IPS-NIHi7 (cell line): ENCODE measurements at regions not wholly inside any gene's neighbourhood (a gene's known extent, or its start where the extent isn't known, plus 50 kb on each side); places are given as distances from the start of the nearest gene placed in this dataset.

Experiments
- DNase-seq: peaks from one replicate; pipeline ENCODE4 v3.0.0; 2012; ENCODE audit warnings: mixed read lengths; ENCODE audit errors: extremely low spot score

DNA sequence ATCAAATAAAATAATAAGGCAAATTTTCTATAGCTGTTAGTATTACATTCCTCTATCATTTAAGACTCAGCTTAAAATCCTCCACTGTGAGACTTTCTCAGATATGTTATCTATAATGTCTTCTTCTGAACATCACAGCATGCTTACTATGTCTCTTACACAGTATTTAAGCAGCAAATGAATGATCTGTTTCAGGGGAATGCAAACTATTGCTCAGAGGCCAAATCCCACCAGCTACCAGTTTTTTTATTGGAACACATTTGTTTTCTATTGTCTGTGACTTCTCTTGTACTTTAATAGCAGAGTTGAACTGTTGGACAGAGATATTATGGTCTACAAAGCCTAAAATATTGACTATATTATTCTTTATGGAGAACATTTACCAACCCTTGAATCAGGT is 59.6 kb downstream of the C3orf38 start:
- no peak for DNase-seq

DNA sequence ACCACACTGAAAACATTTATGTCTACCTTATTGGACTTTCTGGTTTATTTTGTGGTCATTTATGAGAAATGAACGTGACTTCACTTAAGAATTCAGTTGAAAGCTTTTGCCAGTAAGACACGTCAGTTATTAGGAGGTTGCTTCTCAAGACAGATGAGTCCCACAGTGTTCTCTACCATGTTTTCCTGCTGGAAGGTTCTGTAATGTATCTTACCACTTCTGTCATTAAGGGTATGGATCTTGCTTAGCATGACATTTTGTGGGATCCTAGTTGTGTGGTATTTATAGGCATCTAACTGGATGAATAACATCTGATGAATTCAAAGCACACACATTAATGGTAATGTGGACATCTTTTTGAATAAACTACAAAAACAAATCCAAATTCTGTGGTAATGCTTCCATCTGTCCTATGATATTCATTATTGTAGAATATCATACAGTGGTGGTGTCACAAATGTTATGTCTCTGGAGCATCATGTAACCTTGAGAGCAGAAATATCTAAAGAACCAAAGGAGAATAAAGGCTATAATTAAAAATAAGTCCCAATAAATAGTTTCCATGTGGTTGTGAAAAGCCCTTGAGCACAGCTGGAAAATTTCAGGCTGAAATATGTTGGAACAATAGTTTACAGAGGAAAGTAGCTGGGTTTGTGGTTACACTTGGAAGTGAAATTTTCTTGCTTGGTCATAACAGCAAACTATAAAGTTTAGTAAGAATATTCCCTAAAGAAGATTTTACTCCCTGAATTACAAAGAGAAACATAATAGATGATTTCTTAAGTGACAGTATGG is 61.5 kb downstream of the C3orf38 start:
- DNase-seq, result no peak

DNA sequence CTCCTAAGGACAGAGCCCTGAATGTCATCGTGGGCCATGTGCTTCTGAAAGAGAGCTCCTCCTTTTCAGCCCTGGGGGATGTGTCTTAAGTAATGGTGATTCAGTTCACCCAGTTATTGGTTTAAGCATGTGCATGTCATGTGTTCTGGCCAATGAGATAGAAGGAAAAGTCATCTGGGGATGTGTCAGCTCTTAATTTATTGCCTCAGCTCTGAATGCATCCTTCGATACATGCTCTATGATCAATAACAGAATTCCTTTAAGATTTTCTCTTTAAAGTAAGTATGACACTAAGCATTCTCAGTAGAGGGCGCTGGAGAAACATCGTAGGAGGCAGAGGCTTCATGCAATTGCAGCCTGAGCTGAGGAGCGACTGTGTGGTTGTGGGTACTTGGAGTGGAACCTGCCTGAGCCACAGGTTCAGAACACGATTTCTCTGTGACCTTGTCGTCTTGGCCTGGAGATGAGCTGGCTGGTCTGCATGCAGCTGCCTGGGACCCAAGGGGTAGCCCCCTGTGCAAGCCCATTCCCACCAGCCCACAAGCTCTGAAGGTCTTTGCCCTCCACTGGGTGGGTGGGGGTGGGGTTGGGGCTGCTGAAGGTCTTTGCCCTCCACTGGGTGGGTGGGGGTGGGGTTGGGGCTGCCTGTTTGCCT is 69.5 kb downstream of the C3orf38 start:
- peak; percentile 83 for DNase-seq

DNA sequence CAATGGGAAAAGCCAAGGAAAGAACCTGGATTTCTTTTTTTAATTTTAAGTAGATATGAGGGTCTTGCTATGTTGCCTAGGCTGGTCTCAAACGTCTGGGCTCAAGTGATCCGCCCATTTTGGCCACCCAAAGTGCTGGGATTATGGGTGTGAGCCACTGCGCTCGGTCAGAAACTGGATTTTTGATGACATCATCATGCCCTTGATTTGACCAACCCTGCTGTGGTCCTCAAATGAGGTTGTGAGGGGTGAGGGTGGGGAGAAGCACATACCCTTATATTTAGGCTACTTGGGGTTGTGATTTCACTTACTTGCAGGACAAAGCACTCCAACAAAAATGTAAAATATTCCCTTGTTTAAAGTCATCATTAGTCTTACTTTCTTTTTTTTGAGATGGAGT is 70.4 kb downstream of the C3orf38 start:
- no peak for DNase-seq

DNA sequence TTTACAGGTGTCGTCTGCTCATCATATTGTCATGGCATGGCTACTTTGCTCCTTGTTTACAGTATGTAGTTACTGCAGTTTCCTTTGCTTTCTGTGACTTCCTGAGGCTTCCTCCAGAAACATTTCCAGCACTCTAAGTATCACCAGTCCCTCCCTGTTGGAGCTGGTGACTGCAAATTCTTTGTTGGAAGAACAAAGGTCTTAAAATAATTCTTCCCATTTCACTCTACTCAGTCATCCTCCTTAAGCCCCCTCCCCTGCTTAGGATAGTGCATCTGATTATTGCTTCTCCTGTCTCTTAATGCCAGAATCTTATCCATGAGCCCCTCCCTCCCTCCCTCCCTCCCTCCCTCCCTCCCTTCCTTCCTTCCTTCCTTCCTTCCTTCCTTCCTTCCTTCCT is 72.0 kb downstream of the C3orf38 start:
- no peak for DNase-seq

DNA sequence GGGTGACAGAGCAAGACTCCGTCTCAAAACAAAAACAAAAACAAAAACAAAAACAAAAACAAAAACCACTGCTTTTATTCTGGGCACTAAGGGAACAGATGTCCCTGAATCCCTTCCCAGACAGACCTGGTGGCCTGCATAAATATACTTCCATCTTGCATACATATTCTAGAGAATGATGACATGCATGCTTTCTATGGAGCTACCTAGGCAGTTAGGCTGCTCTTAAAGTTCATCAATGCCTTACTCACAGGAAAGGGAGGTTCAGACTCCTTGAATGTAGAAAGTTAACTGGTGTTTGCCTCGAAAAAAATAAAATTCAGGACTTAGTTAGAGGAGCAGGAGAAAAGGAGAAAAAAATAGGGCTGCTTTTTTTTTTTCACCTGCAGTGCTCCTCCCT is 72.6 kb downstream of the C3orf38 start:
- no peak for DNase-seq

DNA sequence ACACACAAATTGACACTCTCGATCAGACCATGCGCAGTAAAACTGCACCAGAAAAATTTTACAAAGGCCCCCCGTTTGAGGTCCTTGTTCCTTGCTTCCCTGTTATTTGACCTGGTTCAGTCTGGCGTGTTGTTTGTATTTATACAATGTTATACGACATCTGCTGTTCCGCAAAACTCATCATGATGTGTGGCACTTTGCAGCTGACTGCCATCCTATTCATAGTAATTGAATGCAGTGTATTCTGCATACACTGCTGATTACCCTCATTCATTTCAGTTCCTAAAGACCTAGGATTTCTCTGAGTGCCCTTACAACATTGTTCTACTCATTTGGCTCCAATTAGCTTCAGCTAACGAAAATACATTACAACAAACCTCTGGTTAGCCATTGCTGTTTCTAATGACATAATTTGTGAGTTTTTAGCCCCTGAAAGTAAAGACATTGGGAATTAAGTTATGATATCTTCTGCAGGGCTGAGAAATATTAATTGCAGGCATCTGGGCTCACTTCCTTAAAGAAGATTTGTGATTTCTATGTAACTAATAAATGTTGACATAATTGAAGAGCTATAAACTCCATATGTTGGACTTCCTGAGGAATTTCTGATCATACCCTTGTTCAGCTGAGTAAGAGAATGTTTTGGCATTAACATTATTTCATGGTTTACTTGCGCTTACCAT is 75.7 kb downstream of the C3orf38 start:
- DNase-seq, result no peak

DNA sequence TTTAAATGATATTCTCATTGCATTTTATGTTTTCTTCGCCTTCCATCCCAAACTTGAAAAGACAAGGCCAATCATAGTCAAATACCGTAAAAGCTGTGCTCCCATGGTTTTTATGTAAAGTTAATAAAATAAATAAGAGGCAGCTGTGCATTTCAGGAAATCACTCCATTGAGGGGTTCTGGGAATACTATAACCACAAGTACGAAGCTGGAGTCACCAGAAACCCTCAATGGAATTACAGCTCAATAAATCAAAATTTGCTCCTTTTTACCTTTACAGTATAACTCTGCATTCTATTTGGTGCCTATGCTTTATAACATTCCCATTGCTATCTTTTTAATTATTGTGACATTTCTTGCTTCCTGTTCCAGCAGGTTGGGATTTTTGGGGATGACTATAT is 77.2 kb downstream of the C3orf38 start:
- no peak for DNase-seq

DNA sequence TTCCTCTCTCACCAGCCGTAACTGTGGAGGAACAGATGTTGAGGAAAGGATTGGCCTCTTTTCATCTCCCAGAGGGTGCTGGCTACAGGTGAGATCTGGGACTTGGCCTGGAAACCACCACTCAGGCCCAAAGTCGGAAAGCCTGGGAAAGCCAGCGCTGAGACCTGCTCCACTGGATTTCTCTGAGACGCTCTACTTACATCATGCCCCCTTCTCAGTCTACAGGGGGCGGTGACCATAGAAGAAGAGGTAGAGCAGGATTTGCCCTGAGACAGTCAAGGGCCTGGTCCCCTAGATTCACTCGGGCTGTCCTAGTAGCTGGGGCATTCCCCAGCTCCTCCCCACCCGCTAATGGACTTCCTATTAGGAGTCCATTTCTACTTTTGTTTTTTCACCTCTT is 80.9 kb downstream of the C3orf38 start:
- DNase-seq, result no peak

DNA sequence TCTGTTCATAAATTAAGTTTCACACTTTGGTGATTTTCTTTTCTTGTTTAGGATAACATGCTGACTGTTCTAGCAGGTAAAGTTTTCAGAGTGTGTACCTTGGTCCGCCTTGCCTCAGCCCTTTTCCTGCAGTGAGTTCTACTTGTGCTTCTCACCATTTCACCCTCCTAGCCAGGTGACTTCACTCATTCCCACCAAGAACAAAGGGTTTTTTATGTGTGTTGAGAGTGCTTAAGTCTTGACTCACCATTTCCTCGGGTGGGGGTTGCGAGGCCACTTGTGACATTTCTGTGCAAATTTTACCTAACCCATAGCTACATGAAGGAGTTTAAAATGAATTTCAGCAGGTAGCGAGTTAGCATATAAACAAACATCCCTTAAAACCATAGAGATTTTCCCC is 81.4 kb downstream of the C3orf38 start:
- DNase-seq, result peak; percentile 17

DNA sequence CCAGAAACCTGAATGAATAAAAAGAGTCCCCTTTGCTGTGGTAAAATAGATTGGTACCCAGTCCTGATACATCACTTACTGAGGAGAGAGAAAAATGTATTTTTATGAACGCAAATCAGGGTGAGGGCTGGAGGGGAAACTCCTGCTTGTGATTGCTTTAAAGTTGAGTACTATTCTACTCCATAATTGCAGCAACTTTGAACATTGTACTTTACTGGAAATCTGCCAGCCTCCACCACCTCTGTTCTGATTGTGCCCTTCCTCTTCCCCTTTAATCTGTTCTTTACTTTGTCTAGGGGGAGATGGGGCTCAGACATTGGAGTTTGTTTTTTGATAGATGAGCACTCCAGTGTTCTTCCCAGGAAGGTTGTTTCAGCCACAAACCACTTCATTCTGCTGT is 81.9 kb downstream of the C3orf38 start:
- no peak for DNase-seq

DNA sequence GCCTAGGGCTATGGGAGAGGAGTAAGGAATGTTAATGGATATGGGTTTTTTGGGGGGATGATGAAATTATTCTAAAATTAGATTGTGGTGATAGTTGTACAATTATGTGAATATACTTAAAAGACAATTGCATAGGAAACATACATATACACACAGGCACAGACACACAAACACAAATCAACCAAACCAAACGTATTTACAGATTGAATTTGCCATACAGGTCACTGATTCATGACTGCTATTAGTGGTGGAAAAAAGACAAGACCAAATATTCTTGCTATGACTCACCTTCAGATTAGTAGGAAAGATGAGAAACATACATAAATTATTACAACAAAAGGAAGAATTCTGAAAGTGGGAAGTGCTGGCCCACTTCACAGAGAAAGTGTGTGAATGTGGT is 85.3 kb downstream of the C3orf38 start:
- no peak for DNase-seq

DNA sequence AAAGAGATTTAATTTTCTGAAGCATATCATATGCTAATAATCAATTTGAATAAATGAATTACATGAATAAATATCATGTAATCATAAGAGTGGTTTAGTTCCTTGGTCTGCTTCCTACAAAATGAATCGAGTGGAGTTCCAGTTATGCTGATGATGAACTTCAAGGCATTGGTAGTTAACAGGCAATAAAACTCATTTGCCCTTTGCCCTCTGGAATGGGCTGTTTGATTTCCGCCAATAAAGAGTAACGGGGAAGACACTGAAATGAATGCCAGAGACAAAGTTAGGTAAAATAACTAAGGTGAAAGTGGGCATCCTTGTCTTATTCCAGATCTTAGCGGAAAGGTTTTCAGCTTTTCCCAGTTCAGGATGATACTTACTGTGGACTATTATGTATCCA is 90.1 kb downstream of the C3orf38 start:
- DNase-seq, result no peak

DNA sequence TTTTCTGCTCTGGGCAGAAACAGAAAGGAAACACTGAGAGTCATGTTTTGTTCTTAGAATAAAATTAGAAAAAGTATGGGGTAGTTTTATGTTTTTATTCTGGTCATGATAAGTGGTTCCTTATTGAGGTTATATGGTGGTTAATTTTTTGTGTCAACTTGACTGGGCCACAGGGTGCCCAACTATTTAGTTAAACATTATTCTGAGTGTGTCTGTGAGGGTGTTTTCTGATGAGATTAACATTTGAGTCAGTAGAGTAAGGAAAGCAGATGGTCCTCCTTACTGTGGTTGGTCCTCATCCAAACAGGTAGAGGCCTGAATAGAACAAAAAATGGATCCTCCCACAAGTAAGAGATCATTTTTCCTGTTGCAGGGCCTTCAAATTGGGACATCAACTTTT is 98.9 kb downstream of the C3orf38 start:
- no peak for DNase-seq

DNA sequence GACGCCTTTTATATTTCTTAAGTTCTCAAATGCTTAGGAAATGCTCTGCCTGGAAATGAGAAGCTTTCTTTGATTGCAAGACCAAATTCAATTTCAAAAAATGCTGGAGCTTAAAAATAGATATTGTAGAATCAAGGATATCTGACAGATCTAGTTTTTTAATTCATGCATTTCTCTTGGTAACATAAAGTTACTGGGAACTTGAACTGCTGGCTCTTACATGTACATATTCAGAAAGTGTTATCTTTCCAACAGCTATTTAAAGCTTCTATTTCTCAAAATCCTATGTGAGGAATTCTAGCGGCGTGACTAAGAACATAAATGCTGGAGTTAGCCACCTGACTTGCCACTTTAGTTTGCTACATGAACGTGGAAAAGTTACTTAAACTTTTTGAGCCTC is 109.3 kb downstream of the C3orf38 start:
- DNase-seq, result no peak

DNA sequence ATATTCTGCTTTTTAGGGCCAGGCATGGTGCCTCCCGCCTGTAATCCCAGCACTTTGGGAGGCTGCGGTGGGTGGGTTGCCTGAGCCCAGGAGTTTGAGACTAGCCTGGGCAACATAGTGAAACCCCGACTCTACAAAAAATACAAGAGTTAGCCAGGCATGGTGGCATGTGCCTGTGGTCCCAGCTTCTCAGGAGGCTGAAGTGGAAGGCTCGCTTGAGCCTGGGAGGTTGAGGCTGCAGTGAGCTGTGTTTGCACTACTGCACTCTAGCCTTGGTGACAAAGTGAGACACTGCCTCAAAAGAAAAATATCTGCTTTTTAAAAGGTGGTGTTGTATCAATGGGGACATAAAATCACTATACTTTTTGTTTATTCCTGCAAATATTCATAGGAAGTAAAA is 112.8 kb downstream of the C3orf38 start:
- no peak for DNase-seq

DNA sequence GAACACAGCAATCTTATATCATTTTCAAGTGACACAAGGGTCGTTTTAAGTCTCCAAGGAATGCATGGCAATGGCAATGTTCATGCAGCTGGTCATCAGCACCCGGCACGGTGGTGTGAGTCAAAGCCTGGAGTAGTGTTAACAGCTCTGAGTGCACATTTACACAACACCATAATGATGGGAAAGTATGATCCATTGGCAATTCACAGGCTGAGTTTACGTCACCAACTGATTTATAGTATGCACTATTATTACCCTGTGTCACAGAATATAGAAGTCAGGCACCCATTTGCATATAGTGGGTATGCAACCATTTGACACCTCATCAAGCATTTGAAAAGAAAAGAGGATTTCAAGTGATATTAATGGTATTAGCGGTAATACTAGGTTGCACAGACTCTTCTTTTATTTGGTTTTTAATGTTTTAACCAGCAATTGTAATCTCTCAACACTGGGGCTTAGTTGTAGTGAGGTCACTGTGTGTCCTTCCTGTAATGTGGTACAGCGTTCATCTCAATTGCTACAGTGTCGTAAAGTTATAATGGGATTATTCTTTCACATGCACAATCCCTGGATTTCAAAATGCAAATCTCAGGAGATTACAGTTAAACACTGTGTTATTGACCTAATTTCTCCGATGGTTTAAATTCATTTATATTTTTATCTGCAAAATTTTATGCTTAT is 113.8 kb downstream of the C3orf38 start:
- no peak for DNase-seq

DNA sequence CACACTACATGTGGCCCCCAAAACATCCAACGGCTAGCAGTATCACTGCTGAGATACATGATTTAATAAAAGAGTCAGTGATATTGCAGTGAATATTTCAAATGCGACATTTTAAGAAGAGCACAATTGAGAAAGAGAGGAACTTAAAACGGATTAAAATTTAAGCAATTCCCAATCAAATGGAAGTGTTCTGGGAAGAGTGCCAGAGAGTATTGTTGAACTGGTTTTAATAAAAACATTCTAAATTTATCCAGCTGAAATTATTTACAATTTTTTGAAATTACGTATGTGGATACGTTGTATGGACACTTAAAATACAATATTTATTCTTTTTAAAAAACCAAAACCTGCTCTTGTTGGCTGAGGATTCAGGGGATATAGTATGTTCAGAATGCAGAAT is 117.7 kb downstream of the C3orf38 start:
- DNase-seq, result no peak

DNA sequence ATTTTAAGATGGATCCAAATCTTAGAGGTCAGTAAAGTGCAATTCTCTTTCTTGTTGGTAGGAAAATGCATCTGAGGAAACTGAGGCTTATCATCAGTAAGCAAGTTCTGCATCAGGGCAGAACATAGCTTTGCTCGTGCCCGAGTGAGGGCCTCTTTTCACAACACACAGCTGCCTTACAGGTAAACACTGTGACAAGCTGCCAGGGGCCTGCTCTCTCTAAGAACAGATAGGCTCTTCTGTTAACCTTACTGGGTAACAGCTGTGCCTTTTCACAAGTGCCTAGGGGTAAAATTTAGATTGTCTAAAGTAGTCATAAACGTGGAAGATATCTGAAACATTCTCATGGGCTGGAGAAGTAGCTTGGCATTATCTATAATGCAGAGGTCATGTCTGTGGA is 118.1 kb downstream of the C3orf38 start:
- DNase-seq, result no peak

DNA sequence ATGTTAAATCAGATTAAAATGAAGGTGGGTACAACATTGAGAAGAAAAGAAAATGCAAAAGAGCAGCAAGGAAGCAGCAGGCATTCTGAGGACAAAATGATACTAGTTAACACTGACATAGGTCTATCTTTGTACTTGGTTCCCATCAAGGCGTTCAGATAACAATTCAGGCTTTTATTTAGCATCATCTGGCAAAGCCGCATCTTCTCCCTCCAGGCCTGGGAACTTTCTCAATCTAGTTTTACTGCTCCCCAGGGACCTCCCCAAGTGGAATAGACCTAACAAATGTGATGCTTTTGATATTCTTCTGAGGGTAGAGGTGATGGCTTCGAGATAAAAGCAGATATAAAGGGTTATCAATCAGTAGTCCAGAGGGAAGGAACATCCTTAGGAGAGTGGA is 130.6 kb downstream of the C3orf38 start:
- no peak for DNase-seq

DNA sequence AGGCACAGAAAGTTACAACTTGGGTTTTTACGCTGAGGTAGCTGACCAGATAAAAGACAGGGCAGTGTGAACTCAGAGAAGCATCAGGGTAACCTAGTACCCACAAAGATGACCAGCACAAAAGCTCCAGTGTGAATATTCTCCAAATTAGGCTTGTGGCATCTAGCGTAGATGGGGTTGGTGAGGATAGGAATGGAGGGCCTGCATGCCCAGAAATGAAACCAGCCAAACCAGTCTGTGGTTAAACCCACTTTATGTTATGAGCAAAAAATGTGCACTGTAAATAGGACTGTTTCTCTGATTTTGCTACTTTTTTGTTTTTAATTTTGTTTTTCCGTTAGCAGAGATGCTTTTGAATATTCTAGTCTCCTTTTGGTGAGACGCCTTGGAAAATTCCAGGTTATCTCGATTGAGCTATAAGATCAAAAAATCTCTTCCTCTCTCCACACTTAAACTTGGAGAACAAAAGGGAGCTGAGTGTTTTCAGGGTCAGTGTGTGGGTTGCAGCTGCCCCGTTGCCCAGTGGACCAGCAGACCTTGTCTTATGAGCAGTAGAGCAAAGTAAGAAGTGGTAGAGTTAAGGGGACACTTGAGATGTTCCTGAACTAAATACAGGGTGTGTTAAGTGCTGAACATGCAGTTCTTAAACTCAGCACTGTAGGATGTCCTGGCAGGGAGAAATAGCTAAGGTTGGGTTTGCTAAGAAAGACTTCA is 132.9 kb downstream of the C3orf38 start:
- no peak for DNase-seq

DNA sequence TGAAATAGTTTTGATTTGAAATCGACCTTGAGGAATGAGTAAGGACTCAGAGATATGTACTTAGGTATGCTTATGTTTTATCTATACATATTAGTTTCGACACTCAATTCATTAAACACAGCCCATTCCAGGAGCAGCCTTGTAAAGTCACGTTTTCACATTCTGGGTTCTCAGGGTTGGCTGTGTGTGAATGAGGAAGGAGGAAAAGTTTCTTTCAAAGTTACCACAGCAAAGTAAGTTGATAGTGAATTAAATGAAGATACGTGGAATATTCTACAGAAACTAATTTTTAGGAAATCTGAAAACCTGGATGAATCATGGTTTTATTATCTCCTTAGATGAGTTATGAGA is 133.5 kb downstream of the C3orf38 start:
- no peak for DNase-seq
